K562 (cell line): ENCODE measurements at regions not wholly inside any gene's neighbourhood (a gene's known extent, or its start where the extent isn't known, plus 50 kb on each side); places are given as distances from the start of the nearest gene placed in this dataset.

ENCODE experiments used
- BHLHE40 ChIP-seq: IDR thresholded peaks from 2 replicates; pipeline ENCODE4 v1.6.1; 2011; ENCODE audit warnings: low read length, improper control_type of control experiment
- HNRNPUL1 ChIP-seq: fragments of 200-400 bp; formaldehyde crosslinking; IDR thresholded peaks from 2 replicates; pipeline ENCODE4 v1.6.1; 2017; ENCODE audit warnings: low read length
- STAG1 ChIP-seq: sonication (generic); formaldehyde crosslinking; IDR thresholded peaks from 2 replicates; pipeline ENCODE4 v1.5.0; 2020; ENCODE audit warnings: missing genetic modification reagents, borderline replicate concordance
- ZBTB7A ChIP-seq: IDR thresholded peaks from 2 replicates; pipeline ENCODE4 v1.6.1; 2011; ENCODE audit warnings: low read depth, mild to moderate bottlenecking, low read length, moderate library complexity, borderline replicate concordance; ENCODE audit not compliant: control insufficient read depth
- ZNF12 ChIP-seq: sonication (generic); formaldehyde crosslinking; IDR thresholded peaks from 2 replicates; pipeline ENCODE4 v1.4.0; 2020; ENCODE audit warnings: mild to moderate bottlenecking, missing genetic modification reagents
- ZNF551 ChIP-seq: fragments of 250-450 bp; sonication (Bioruptor Pico); IDR thresholded peaks from 2 replicates; pipeline ENCODE4 v1.5.0; 2021; ENCODE audit warnings: mild to moderate bottlenecking, moderate library complexity
- TF ChIP-seq, protein P1 (sequence below), 3 experiments: IDR thresholded peaks in 2 of 3; conservative IDR thresholded peaks in 1 of 3; 2 replicates each; pipeline ENCODE4 v1.5.1; 2011 to 2012; ENCODE audit warnings: low read length in 3 of 3, mild to moderate bottlenecking in 3 of 3, control low read depth in 2 of 3, improper control_type of control experiment in 1 of 3, inconsistent platforms in 1 of 3, low read depth in 1 of 3, mixed read lengths in 1 of 3, moderate library complexity in 1 of 3; ENCODE audit not compliant: insufficient read depth in 2 of 3
- TF ChIP-seq, protein P2 (sequence below): fragments of 450-650 bp; IDR thresholded peaks from 2 replicates; pipeline ENCODE4 v1.6.1; 2016; ENCODE audit warnings: mild to moderate bottlenecking, moderate library complexity
- TF ChIP-seq, protein P3 (sequence below): fragments of 250-450 bp; sonication (Bioruptor Pico); IDR thresholded peaks from 2 replicates; pipeline ENCODE4 v1.4.0; 2020; ENCODE audit warnings: mild to moderate bottlenecking, moderate library complexity

DNA sequence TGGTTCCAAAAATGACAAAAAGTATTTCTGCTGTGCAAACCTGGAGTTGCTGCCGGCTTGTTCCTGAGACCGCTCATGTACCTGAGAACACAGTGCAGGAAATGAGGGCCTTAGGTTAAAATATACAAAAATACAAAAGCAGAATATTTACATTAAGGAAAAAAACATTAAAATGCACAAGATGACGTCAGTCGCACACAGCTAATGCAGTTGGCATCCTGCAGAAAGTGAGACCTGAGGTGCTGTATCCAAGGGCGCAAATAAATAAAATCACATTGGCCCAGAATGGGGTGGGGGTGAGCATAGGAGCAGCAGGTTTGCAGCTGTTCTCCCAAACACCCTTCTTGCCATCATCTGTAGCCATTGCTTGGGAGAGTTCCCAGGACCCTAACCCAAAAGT lies 310.6 kb upstream of the BTBD3 start:
- TF ChIP-seq, protein P1, sequence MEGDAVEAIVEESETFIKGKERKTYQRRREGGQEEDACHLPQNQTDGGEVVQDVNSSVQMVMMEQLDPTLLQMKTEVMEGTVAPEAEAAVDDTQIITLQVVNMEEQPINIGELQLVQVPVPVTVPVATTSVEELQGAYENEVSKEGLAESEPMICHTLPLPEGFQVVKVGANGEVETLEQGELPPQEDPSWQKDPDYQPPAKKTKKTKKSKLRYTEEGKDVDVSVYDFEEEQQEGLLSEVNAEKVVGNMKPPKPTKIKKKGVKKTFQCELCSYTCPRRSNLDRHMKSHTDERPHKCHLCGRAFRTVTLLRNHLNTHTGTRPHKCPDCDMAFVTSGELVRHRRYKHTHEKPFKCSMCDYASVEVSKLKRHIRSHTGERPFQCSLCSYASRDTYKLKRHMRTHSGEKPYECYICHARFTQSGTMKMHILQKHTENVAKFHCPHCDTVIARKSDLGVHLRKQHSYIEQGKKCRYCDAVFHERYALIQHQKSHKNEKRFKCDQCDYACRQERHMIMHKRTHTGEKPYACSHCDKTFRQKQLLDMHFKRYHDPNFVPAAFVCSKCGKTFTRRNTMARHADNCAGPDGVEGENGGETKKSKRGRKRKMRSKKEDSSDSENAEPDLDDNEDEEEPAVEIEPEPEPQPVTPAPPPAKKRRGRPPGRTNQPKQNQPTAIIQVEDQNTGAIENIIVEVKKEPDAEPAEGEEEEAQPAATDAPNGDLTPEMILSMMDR (IDR thresholded peaks at IDR 0.05 in 2 of 3, conservative IDR thresholded peaks at IDR 0.05 in 1 of 3; ENCODE audit: insufficient read depth in 2 of 3, low read depth in 1 of 3, low read length in 3 of 3): no peak
- TF ChIP-seq, protein P2, sequence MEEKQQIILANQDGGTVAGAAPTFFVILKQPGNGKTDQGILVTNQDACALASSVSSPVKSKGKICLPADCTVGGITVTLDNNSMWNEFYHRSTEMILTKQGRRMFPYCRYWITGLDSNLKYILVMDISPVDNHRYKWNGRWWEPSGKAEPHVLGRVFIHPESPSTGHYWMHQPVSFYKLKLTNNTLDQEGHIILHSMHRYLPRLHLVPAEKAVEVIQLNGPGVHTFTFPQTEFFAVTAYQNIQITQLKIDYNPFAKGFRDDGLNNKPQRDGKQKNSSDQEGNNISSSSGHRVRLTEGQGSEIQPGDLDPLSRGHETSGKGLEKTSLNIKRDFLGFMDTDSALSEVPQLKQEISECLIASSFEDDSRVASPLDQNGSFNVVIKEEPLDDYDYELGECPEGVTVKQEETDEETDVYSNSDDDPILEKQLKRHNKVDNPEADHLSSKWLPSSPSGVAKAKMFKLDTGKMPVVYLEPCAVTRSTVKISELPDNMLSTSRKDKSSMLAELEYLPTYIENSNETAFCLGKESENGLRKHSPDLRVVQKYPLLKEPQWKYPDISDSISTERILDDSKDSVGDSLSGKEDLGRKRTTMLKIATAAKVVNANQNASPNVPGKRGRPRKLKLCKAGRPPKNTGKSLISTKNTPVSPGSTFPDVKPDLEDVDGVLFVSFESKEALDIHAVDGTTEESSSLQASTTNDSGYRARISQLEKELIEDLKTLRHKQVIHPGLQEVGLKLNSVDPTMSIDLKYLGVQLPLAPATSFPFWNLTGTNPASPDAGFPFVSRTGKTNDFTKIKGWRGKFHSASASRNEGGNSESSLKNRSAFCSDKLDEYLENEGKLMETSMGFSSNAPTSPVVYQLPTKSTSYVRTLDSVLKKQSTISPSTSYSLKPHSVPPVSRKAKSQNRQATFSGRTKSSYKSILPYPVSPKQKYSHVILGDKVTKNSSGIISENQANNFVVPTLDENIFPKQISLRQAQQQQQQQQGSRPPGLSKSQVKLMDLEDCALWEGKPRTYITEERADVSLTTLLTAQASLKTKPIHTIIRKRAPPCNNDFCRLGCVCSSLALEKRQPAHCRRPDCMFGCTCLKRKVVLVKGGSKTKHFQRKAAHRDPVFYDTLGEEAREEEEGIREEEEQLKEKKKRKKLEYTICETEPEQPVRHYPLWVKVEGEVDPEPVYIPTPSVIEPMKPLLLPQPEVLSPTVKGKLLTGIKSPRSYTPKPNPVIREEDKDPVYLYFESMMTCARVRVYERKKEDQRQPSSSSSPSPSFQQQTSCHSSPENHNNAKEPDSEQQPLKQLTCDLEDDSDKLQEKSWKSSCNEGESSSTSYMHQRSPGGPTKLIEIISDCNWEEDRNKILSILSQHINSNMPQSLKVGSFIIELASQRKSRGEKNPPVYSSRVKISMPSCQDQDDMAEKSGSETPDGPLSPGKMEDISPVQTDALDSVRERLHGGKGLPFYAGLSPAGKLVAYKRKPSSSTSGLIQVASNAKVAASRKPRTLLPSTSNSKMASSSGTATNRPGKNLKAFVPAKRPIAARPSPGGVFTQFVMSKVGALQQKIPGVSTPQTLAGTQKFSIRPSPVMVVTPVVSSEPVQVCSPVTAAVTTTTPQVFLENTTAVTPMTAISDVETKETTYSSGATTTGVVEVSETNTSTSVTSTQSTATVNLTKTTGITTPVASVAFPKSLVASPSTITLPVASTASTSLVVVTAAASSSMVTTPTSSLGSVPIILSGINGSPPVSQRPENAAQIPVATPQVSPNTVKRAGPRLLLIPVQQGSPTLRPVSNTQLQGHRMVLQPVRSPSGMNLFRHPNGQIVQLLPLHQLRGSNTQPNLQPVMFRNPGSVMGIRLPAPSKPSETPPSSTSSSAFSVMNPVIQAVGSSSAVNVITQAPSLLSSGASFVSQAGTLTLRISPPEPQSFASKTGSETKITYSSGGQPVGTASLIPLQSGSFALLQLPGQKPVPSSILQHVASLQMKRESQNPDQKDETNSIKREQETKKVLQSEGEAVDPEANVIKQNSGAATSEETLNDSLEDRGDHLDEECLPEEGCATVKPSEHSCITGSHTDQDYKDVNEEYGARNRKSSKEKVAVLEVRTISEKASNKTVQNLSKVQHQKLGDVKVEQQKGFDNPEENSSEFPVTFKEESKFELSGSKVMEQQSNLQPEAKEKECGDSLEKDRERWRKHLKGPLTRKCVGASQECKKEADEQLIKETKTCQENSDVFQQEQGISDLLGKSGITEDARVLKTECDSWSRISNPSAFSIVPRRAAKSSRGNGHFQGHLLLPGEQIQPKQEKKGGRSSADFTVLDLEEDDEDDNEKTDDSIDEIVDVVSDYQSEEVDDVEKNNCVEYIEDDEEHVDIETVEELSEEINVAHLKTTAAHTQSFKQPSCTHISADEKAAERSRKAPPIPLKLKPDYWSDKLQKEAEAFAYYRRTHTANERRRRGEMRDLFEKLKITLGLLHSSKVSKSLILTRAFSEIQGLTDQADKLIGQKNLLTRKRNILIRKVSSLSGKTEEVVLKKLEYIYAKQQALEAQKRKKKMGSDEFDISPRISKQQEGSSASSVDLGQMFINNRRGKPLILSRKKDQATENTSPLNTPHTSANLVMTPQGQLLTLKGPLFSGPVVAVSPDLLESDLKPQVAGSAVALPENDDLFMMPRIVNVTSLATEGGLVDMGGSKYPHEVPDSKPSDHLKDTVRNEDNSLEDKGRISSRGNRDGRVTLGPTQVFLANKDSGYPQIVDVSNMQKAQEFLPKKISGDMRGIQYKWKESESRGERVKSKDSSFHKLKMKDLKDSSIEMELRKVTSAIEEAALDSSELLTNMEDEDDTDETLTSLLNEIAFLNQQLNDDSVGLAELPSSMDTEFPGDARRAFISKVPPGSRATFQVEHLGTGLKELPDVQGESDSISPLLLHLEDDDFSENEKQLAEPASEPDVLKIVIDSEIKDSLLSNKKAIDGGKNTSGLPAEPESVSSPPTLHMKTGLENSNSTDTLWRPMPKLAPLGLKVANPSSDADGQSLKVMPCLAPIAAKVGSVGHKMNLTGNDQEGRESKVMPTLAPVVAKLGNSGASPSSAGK: no peak
- TF ChIP-seq ZBTB7A (no peak), ZNF12 (CRISPR knock-in tag) (no peak), BHLHE40 (no peak), STAG1 (CRISPR knock-in tag) (no peak), HNRNPUL1 (no peak), ZNF551 (CRISPR knock-in tag) (no peak)
- TF ChIP-seq, protein P3, sequence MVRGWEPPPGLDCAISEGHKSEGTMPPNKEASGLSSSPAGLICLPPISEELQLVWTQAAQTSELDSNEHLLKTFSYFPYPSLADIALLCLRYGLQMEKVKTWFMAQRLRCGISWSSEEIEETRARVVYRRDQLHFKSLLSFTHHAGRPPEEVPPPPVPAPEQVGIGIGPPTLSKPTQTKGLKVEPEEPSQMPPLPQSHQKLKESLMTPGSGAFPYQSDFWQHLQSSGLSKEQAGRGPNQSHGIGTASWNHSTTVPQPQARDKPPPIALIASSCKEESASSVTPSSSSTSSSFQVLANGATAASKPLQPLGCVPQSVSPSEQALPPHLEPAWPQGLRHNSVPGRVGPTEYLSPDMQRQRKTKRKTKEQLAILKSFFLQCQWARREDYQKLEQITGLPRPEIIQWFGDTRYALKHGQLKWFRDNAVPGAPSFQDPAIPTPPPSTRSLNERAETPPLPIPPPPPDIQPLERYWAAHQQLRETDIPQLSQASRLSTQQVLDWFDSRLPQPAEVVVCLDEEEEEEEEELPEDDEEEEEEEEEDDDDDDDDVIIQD (CRISPR knock-in tag): no peak
